Kidney capillary endothelial cell (primary cell): ENCODE measurements at regions not wholly inside any gene's neighbourhood (a gene's known extent, or its start where the extent isn't known, plus 50 kb on each side); places are given as distances from the start of the nearest gene placed in this dataset.
"Not testable (repeated sequence)": the region's sequence is repeated elsewhere in the genome, so short reads cannot be mapped to it uniquely, and the experiment has no call there.

Source experiments
- DNase-seq: peaks from one replicate; pipeline ENCODE4 v3.0.0-alpha.2; 2018; ENCODE audit warnings: low spot score

DNA sequence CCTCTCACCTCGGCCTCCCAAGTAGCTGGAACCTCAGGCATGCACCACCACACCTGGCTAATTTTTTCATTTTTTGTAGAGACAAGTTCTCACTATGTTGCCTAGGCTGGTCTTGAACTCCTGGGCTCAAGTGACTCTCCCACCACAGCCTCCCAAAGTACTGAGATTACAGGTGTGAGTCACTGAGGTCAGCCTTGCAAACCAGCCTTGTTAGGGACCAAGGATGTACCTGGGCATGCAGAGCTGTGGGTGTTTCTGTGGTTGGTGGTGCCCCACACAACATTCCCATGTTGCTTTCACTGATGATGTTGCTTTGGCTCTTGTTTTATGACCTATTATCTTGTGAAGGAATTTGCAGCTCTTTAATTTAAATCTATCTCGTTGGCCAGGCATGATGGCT, 54.8 kb downstream of the OTUD1 start:
- no peak for DNase-seq

DNA sequence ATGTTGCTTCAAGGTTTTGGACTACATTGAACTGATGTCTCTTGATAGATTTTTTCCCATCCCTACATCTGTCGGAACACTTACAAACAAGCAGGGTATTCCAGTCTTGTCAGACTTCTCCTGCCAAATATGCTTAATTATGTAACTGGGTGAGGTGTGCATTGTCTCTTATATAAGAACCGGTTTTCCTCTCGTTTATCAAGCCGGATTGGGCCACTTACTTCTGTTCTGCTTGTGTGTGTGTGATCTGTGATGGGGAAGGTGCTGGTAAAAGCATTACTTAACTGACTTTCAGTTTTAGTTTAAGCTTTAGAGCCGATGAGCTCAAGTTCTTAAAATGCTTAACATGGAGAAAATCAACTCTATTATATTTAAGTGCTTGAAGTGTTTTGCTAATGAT, 57.9 kb downstream of the OTUD1 start:
- DNase-seq = no peak

DNA sequence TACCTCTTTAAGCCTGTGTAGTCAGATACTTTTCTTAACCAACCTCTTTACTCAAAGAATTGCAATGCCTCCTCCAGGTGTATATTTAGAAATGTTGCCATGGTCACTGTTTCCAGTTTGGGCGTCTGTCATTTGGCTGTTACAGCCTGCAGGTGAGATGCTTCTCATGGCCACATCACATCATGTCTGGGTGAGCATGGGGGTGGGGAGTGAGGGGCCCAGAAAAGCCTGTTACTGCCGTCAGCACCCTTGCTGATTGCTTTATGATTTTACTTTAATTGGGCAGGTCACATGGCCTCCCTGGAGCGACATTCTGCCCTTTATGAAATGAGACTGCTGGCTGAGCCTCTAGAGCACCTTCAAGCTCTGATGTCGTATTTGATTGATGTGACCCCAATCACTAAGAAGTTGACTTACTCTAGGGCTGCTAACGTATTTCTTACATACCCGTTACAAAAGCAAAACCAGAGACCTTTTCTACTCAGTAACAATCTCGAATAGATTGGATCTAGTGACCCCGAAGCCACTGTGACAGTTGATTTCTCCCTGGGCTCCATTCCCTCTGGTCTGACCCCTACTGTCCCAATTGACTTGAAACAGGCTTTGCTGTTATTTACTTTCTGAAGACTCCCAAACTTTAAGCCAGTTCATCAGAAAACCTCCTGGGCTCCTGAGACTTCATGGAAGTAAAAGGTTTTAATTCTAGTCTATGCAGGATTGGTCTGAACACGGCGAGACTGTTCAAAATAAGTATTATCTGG, 60.7 kb downstream of the OTUD1 start:
- DNase-seq = no peak

- no peak for DNase-seq
Observed at GRCh38 chr10:23505797-23506465, 67.1 kb downstream of the OTUD1 start.

- DNase-seq = peak; percentile 17
Observed at GRCh38 chr10:23512355-23513058, 73.6 kb downstream of the OTUD1 start.

DNA sequence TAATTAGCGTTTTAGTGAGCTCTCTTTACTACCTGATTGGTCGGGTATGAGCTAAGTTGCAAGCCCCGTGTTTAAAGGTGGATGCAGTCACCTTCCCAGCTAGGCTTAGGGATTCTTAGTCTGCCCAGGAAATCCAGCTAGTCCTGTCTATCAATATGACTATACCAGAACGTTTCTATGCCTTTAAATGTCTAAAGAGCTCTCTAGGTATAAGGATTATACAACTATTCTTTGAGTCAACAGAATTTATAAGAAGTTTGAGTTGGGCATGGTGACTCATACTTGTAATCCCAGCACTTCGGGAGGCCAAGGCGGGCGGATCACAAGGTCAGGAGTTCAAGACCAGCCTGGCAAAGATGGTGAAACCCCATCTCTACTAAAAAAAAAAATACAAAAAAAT, 74.7 kb downstream of the OTUD1 start:
- not testable (repeated sequence) for DNase-seq

- DNase-seq = no peak
Observed at GRCh38 chr10:23514321-23514720, 75.4 kb downstream of the OTUD1 start.

DNA sequence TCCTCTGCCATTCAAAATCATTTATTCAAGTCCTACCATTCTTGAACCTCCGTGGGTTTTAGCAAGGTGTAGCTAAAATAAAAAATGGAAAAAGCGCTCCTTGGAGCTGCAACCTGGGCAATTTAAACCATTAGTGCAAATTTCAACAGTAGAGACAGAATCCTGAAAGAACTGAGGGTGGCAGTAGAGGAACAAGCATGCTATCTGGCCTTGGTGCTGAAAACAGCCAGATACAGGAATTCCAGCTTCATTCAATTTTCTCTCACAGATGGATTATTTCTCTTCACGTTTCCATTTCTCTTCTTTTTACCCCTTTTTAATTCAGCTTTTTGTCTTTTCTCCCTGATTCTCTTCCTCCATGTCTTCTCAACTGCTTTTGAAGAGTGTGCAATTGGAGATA, 77.7 kb downstream of the OTUD1 start:
- peak; percentile 17 for DNase-seq

DNA sequence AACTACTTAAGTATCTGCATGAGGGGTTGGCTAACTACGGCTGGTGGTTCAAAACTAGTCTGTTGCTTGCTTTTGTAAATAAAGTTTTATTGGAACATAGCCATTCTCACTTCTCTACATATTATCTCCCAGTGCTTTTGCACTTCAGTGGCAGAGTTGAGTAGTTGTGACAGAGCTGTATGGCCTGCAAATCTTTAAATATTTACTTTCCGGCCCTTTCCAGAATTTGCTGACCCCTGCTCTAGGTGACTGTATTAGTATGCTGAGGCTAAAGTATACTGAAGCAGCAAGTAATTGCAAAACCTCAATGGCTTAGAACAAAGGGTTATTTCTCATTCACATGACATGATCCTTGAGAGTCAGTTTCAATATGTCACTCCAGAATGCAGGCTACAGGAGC, 78.3 kb downstream of the OTUD1 start:
- DNase-seq = no peak

DNA sequence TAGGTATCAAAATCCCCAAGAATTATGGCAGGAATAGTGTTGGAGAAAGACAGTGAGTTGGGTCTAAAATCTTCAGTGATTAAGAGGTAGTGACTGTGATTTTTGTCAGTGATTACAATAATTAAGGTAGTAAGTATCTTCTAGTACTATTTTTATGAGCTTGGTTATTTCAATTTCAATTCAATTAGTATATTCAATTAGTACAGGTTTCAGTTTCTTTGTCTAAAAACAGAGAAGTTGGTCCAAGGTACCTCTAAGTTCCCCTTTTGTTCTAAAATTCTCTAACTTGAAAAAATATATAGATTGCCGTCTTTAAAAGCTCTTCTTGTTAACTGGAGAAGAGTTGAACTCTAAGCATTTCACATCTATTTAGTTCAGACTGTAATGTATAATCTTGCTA, 82.9 kb downstream of the OTUD1 start:
- DNase-seq = no peak

- no peak for DNase-seq
Observed at GRCh38 chr10:23522345-23522744, 83.5 kb downstream of the OTUD1 start.

- no peak for DNase-seq
Observed at GRCh38 chr10:23523251-23523650, 84.4 kb downstream of the OTUD1 start.

DNA sequence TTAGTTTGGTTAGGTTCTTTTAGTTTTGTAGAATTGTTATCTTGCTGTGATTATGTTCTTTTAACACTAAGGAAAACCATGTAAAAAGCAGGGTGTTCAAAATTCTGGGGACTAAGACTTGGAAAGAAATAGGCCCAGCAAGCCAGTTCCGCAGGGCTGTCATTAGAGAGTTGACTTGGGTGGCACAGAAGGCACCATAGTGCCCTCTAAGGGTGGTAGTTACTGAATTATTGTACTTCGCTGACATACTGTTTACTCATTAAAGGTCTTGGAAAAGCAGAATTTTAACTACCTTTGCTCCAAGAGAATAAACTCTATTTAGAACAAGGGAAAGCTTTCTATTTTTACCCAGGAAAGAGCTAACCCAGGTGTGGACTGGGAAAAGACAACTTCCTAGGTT, 86.5 kb downstream of the OTUD1 start:
- DNase-seq = no peak

DNA sequence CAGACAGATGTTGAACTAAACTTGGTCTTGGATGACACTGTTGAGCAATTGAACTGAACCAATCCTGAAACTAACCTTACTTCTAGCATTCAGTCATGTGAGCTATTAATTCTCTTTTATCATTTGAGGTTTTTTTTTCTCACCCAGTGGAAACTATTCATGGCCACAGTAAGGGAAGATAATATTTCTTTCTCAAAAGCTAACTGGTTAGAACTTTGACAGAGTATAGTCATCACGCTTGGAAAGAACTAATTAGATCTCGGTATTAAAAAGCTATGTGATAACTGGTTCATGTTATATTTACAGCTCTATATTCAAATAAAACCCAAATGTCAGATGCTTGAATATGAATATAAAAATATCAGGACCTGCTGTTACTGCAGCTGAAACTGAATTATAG, 89.5 kb downstream of the OTUD1 start:
- no peak for DNase-seq

DNA sequence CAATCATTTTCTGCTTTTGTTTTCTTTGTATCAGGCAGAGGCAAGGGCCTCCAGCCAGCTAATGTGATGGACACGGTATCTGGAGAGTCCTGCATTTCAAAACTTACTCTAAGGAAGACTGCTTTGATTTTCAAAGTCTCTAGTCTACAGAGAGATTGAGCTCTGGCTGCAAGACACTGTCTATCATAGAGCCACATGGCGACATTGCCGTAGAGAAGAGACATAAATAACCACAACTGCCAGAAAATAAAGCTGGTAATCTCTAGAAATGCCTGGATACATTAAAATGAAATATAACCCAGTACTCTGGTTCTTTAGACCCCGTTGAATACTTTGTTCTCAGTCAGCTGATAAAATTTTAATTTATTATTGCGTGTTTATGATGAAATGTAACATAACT, 90.8 kb downstream of the OTUD1 start:
- no peak for DNase-seq

DNA sequence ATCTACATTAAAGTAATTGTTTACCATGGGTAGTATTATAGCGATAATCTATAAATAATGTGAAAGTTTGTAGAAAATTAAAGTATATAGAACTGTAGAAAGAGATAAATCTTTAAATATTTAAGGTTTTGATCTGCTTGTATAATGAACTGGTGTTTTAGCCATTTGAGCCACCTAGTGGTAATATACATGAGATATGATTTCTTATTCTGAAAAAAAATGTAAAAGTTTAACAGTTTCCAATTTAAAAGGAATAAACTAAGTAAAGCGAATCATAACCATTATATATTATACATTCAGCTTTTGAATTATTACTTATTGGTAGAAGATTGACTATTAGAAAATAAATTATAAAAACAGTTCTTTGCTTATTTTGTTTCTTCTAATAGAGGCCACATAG, 91.2 kb downstream of the OTUD1 start:
- DNase-seq = no peak

- no peak for DNase-seq
Observed at GRCh38 chr10:23533212-23533611, 94.3 kb downstream of the OTUD1 start.

DNA sequence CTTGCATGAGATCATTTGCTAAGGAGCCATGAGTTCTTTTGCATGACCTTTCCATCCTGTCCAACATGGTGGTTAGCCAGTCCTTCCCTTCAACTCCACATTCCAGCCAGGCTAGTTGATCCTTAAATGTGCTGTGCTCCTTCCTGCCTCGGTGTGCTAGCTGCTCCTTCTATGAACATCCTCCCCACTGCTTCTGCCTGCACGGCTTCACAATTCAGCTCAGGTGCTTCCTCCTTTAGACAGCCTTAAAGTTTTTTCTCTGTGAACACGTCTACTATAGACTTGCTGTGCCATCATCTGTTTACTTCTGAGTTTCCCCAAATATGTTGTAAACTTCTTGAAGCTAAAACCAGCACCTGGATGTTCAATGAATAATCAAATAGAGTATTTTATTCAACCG, 95.5 kb downstream of the OTUD1 start:
- no peak for DNase-seq

DNA sequence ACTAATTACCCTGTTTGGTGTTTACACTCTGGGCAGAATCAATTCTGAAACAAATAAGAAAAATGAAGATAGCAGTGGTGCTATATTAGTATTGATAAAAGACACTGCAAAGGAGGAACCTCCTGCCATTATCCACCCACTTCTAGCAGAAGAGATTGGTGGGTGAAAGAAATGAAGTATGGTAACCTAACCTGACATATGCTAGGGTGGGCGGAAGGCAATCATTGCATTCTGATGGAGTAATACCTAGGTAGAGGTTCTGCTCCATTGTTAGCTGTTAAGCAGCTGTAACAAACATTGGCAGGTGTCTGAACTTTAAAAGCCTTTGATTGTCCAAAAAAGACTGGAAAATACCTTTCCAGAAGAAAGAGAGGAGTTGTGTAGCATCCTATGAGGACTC, 95.9 kb downstream of the OTUD1 start:
- no peak for DNase-seq

- DNase-seq = no peak
Observed at GRCh38 chr10:23535381-23535780, 96.5 kb downstream of the OTUD1 start.

DNA sequence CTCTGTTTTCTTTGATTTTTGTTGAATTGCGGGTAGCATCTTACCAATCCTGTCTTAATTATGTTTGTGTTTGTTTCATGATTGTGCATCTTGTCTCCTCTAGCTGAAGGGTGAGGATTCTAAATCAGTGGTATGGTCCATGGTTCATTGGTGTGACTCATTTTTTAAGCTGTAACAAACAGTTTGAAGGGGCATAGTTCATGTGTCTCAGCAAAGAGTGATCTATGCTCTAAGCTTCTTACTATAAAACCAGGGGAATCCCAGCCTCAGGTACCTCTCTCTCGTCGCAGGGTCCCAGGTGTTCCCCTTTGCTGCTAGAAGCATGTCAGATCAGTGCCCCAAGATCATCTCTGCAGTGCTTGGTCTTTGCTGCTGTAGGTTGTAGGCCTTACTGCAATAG, 100.1 kb downstream of the OTUD1 start:
- no peak for DNase-seq

GRCh38 chr10:23540401-23541030, 101.6 kb downstream of the OTUD1 start:
- no peak for DNase-seq
